DMS53 treated with DMSO at 0.1 percent for 48 hours (cell line): ENCODE measurements at regions not wholly inside any gene's neighbourhood (a gene's known extent, or its start where the extent isn't known, plus 50 kb on each side); places are given as distances from the start of the nearest gene placed in this dataset.
"Not testable (repeated sequence)": the region's sequence is repeated elsewhere in the genome, so short reads cannot be mapped to it uniquely, and the experiment has no call there.

ENCODE experiments used
- DNase-seq: peaks from one replicate; lab custom pipeline; 2025; ENCODE audit not compliant: unreplicated experiment; lab: John Stamatoyannopoulos, UW

DNA sequence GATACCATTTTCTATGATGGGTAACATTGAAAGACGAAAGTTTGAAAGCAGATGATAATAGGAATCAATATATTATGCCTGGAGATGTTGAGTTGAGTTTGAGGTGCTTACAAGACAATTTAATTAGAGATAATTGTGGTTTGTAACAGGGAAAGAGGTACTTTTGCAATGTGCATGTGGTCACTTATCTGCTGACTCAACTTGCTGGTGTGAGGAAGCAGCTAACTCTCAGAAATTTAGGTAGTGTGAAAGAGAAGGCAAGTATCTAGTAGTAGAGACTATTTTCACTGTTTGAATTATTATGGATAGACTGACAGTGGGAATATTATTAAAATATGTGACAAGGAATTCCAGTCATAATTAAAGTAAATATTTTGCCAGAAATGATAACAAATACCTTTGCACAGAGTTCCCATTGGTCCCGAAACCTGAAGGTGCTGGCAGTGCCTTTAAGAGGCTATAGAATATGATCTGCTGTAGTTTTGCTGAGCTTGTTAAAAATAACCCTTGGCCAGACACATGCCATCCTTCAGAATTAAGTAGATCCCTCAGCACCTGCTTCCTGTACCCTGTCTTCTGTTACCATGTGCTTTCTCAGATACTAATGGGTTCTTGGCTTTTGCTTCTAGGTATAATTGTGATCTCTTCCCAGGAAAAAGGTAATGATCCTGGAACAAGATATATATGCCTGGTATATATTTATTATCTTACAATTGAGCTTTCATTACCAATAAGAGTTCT is 315.9 kb downstream of the BCHE start:
- DNase-seq, result no peak

- no peak for DNase-seq
Observed at GRCh38 chr3:165519687-165520086, 317.5 kb downstream of the BCHE start.

DNA sequence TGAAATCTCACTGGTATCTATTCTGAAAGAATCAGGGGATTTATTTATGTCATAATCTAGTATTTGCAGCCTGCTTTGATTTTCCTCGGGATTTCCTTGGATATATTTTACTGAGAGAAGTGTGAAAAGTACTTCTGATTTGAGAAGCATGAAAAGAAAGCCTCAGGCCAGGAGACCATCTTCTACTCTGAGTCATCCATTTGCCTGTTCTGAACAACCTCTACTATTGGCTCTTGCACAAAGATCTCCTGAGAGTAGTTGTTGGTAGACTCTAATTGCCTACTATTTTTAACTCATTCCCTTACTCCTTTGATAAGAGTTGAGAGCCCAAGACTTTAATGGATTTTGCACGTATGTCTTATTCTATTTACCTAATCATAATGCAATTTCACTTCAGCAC is 318.9 kb downstream of the BCHE start:
- no peak for DNase-seq

GRCh38 chr3:165513715-165514701 is 317.8 kb upstream of the SLITRK3 start:
- DNase-seq, result no peak

- no peak for DNase-seq
Observed at GRCh38 chr3:165507576-165507975, 311.4 kb upstream of the SLITRK3 start.

GRCh38 chr3:165507060-165507459 is 310.9 kb upstream of the SLITRK3 start:
- no peak for DNase-seq

DNA sequence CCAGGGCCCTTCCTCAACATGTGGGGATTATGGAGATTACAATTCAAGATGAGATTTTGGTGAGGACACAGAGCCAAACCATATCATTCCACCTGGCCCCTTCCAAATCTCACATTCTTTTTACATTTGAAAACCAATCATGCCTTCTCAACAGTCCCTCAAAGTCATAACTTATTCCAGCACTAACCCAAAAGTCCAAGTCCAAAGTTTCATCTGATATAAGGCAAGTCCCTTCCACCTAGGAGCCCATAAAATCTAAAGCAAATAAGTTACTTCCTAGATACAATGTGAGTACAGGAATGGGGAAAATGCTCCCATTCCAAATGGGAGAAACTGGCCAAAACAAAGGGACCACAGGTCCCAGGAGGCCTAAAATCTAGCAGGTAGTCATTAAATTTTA is 309.5 kb upstream of the SLITRK3 start:
- no peak for DNase-seq

DNA sequence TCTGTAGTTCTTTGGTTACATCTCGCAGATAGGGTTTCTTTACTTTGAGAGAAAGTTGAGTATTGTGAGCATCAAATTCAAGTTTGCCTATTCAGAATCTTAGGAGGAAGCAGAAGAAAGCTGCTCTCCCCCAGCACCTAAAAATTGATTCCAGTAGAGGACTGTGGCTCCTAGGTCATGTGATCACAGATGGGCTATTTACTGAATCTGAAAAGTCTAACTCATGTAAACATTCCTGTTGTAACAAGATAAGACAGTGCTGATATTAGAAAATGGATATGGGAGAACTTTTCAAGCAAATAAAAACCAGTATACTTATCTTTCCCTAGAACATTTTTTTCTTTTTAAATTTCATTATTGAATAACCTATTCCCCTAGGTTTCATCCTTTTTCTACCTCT is 308.4 kb upstream of the SLITRK3 start:
- DNase-seq, result no peak

- no peak for DNase-seq
Observed at GRCh38 chr3:165503825-165504224, 307.6 kb upstream of the SLITRK3 start.

GRCh38 chr3:165503346-165503745 is 307.2 kb upstream of the SLITRK3 start:
- DNase-seq, result no peak

GRCh38 chr3:165502707-165503106 is 306.5 kb upstream of the SLITRK3 start:
- DNase-seq, result no peak

GRCh38 chr3:165498742-165499141 is 302.6 kb upstream of the SLITRK3 start:
- not testable (repeated sequence) for DNase-seq

GRCh38 chr3:165491487-165491886 is 295.3 kb upstream of the SLITRK3 start:
- no peak for DNase-seq

GRCh38 chr3:165476399-165477060 is 280.3 kb upstream of the SLITRK3 start:
- no peak for DNase-seq

DNA sequence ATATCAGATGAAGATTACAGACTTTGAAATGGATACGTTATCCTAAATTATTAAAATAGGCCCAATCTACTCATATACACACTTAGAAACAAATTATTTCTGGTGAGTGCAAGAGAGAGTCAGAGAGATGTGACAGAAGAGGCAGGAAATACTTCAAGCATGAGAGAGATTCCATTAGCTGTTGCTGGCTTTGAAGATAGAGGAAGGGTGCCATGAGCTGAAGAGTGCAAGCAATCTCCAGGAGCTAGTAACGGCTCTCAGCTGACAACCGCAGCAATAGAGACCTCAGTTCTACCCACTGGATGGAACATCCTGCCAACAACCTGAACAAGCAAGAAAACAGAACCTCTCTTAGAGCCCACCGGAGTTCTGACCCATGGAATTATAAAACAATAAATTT is 270.7 kb upstream of the SLITRK3 start:
- no peak for DNase-seq

- no peak for DNase-seq
Observed at GRCh38 chr3:165464736-165465135, 268.6 kb upstream of the SLITRK3 start.

DNA sequence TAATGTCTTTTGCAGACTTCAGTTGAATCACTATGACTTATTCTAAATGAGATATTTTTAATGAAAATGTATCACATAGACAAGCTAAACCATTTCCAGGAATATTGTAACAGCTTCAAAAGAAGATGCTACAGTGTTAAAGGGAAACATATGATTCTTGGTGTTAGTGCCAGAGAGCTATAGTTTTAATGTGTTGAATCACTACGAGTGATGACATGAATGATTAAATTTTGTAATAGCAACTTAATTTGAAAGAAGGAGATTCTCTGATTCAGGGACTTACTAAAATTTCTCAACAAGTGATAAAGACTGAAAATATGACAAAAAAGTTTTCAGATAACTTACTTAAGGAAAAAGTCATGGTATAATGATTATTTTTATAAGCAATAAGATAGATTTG is 267.3 kb upstream of the SLITRK3 start:
- no peak for DNase-seq

GRCh38 chr3:165462636-165463334 is 266.6 kb upstream of the SLITRK3 start:
- no peak for DNase-seq

DNA sequence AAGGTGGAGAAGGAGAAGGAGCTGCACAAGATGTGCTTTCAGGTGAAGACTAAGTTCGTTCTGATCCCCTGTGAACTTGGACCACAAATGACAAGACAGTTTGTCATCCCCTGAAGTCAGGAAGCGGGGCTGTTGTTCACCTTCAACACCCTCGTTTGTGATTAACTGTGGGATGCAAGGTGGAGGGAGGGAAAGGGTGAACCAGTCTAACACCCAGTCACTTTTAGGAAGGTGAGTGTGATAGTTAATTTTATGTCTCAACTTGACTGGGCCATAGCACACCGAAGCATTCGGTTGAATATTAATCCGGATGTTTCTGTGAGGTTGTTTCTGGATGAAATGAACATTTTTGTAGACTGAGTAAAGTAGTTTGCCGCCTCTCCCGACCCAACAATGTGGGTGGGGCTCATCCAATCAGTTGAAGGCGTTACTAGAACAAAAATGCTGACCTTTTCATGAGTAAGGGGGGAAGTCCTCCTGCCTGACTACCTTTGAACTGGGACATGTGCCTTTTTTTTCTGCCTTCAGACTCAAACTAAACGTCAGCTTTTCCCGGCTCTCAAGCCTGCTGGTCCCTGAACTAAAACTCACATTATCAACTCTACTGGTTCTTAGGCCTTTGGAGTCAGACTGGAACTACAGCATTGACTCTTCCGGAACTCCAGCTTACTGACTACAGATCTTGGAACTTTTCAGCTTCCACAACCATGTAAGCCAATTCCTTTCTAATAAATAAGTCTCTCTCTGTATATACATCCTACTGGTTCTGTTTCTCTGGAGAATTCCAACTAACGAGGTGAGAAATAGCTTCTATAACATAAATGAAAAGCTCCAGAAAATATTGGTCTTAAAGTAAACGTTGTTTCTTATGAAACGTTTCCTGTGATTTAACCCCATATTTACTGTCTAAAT is 264.0 kb upstream of the SLITRK3 start:
- no peak for DNase-seq

GRCh38 chr3:165459111-165459510 is 262.9 kb upstream of the SLITRK3 start:
- no peak for DNase-seq
